ENCODE measurements at regions not wholly inside any gene's neighbourhood (a gene's known extent, or its start where the extent isn't known, plus 50 kb on each side); places are given as distances from the start of the nearest gene placed in this dataset.

- TF ChIP-seq CTCF (IDR thresholded peaks at IDR 0.05; ENCODE audit: control extremely low read depth in 1 of 3, insufficient read depth in 1 of 3, low read depth in 1 of 3, low read length in 3 of 3) (no peak), CHD2 (IDR thresholded peaks at IDR 0.05; ENCODE audit: low read length) (no peak), MAX (IDR thresholded peaks at IDR 0.05) (no peak)
These were observed 314.0 kb upstream of the FAM98A start (continued) for GRCh38 chr2:33913071-33913616.

Measured in H1 (cell line).